NOMO-1 (cell line): ENCODE measurements at regions not wholly inside any gene's neighbourhood (a gene's known extent, or its start where the extent isn't known, plus 50 kb on each side); places are given as distances from the start of the nearest gene placed in this dataset.

Experiments used
- DNase-seq, 2 experiments: peaks; one replicate each; lab custom pipeline; 2025; ENCODE audit not compliant: unreplicated experiment in 2 of 2; lab: John Stamatoyannopoulos, UW

DNA sequence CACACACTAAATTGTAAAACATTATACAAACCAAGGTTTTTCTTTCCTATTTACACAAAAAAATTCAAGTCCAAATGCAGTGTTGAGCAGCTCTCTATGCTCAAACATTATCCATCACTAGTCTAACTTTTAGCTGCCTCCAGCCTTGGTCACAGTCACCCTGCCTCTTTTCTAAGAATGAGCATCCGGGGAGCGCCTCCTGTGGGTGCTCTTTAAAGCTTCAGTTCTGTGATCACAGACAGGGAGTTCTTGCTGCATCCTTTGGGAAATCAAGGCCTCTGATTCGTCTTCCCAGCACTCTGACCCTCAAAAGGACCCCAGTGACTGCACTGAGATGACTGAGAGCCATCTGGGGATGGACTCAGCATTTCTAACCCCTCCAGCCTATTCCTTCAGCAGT is 289.6 kb downstream of the SEC61B start:
- DNase-seq, result no peak

DNA sequence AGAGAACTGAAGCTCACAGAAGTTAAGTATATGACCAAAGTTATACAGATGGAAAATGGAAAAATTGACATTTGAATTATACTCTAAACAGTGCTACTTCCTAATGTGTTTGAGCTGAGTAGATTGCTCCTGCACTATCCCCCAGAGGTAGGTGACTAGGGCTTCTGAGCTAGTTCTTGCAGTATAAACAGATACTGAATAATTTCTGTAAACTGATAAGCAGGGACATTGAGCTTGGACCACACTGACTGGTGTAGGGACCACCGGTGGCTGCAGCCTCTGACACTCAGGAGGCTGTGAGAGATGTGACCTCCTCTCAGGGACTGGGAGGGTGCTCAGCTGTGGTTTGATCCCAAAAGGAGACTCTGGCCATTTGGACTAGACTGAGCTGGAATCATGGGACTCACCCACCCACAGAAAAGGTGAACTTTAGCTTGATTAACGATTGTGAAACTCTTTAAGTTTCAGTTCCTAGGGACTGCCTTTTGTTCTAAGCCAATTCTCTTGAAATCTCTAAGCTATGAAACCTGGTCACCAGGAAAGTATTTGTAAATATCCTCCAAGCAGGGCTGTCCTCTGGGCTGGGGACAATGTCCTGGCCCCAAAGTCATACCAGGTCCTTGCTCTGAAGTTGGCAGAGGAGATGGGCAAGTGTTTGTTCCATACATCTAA is 291.5 kb downstream of the SEC61B start:
- peak; percentile 43 to 67 for DNase-seq

- DNase-seq, result peak; percentile 16 to 37
Measured at GRCh38 chr9:99515093-99515492, 293.0 kb downstream of the SEC61B start.

DNA sequence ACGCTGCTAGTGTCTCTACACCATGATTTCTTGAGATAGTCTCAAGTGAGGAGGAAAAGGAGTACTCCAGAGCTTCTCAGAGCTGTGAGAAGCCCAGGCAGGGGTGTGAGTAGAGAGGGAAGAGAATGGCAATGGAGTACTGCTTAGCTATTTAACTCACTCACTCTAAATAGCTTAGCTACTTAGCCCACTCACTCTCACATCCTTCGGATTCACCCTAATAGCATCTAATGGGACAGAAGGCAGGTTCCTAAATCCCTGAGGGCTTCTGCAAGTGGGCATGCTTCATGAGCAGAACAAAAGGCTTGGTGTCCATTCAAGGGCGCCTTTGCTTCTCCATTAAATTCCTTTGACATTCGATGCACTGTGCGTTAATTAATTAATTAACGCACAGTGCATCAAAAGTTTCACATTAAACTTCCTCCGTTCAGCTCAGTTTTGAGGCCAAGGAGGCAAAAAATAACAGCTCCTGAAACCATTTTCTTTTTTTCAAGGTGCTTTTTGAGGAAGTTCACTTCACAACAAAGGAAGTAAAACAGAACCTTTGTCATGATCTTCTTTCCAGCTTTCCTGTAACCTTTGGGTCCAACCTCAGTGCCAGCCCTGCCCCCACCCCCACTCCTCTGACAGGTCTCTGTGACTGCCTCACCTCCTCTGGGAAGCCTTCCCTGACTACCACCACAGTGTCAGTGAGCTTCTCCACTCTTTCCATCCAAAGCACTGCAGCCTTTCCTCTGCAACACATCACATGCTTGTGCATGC is 294.0 kb downstream of the SEC61B start:
- DNase-seq, result peak in 1 of 2 experiments; percentile 48

DNA sequence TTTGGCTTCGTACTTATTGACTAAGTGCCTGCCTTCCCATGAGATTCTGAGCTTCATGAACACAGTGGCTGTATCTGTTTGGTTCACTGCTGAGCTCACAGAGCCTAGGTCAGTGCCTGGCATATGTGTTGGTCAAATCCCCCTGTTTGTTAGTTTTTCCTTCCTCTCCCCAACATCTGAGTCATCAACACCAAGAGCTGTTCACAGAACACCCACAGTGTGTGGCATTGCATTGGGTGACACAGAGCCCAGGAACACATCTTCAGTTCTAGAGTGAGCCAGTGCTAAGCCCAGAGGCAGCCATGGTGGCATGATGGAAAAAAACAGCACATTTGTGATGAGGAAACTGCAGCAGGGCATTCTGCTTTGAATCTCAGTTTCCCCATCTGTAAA is 294.6 kb downstream of the SEC61B start:
- DNase-seq, result no peak

DNA sequence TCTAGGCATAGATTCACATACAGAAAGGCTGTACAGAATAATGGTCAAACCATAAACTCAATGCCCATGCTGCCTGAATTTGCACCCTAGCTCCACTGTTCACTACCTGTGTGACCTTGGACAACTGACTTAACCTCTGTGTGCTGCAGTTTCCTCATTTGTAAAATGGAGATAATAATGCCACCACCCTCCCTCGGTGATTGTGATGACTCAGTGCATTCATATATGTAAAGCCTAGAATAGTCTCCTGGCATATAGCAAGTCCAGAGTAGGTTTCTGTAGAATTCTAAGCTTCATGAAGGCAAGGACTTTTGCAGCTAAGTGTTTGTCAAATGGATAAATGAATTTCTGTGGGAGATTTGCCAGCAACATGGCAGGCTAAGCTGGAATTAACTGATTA is 297.8 kb upstream of the NR4A3 start:
- peak in 1 of 2 experiments; percentile 3 for DNase-seq

GRCh38 chr9:99531313-99531712 is 290.4 kb upstream of the NR4A3 start:
- no peak for DNase-seq

DNA sequence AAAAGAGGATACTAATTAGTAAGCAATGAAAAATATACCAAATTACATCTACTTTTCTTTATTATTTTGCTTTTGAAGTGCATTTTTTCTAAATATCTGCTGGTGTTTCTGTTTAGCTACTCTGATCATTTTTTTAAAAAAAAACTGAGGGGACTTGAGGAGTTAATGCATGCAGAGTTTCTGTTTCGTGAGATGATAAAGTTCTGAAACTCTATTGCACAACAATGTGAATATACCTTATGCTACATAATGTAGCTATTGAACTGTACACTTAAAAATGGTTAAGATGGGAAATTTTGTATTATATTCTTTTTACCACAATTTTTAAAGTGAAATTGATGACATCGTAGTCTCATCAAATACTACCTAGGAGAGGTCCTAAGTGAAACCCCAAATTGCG is 288.3 kb upstream of the NR4A3 start:
- no peak for DNase-seq

- DNase-seq, result no peak
Measured at GRCh38 chr9:99537996-99538395, 283.7 kb upstream of the NR4A3 start.

GRCh38 chr9:99544526-99544925 is 277.2 kb upstream of the NR4A3 start:
- DNase-seq, result no peak

GRCh38 chr9:99549441-99549840 is 272.2 kb upstream of the NR4A3 start:
- DNase-seq, result no peak

DNA sequence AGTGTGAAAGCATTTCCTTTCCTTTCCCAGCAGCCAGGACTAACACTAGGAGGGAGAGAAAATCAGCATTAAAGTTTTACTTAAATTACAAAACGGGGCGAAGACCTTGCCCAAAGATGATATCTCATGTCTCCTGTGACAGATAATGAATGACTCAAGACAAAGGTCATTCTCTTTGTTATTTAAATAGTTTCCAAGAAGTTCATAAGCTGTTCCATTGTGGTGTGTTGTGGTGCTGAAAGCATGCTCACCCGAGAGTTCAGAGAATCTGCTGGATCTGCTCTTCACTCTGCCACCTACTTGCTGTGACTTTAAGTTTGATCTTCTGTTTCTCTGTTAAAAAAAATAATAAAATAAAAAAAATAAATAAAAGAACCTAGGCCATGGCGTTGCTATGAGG is 265.9 kb upstream of the NR4A3 start:
- no peak for DNase-seq

DNA sequence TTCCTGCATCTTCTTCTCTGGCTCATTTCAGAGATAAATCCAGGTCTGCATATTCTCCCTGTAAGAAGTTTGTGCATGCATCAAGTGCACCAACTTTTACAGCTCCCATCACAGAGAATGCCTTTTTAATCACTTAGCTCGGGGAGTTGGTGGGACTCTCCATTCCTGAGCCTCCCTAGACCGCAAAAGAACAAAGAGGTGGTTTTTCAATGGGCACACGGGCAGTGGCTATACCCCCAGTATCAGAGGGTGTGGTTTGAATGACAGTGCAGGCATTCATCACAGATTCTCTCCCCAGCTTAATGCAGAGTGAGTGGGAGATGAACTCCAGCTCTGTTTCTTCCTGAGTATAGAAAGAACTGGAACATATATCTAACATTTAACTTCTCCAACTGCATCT is 264.7 kb upstream of the NR4A3 start:
- no peak for DNase-seq

- DNase-seq, result no peak
Measured at GRCh38 chr9:99557816-99558215, 263.9 kb upstream of the NR4A3 start.

DNA sequence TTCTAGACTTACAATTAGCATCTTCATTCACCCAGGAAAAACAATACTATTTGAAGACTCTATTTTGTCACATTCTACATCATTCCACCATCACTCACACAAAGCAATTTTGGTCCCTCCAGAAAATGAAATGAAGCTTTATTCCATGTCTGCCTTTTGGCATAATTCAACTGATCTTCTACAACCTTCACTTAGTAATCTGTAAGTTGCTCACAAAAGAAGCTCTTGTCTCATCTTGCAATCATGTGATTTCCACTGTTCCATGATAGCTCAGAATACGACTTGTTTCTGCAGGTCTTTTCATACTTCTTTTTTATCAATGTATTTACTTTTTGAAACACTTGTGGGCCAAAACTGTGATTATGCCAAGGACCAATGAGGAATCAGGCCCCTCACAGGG is 261.9 kb upstream of the NR4A3 start:
- no peak for DNase-seq

- DNase-seq, result no peak
Measured at GRCh38 chr9:99560561-99560960, 261.1 kb upstream of the NR4A3 start.

- no peak for DNase-seq
Measured at GRCh38 chr9:99561509-99561917, 260.2 kb upstream of the NR4A3 start.

DNA sequence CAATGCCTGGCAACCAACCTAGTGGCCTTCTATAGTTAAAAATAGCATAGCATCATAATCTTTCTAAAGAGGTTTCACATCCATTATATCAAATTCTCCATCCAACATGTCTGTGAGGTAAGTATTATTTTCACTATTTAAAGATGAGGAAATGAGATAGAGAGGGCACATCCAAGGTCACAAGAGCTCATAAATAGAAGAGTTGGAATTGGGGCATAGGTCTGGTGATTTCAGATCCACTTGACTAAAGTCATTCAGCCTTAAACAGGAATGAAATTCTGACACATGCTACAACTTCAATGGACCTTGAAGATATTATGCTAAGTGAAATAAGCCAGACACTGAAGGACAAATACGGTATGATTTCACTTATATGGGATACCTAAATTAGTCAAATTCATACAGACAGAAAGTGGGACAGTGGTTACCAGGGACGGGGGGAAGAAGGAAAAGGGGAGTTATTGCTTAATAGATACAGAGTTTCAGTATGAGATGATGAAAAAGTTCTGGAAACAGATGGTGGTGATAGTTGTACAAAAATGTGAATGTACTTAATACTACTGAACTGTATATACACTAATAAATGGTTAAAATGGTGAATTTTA is 259.6 kb upstream of the NR4A3 start:
- no peak for DNase-seq

- DNase-seq, result no peak
Measured at GRCh38 chr9:99563364-99563763, 258.3 kb upstream of the NR4A3 start.

DNA sequence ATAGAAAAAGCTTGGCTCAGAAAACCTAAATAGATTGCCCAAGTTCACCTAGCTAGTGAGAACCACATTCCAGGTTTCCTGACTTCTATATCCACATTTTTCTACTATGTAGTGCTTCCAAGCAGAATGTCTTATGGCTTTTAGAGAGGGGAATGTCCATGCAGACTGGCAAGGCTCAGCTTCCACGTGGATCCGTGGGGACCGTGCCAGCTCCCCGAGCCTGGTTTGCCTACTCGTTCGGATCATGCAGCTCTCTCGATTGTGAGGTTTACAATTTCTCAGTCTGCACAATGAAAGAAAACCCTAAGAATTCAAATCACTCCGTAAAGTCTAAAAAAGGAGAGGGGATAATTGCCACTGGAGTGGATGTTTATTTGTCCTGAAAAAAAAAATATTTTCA is 256.5 kb upstream of the NR4A3 start:
- DNase-seq, result no peak

- no peak for DNase-seq
Measured at GRCh38 chr9:99567436-99567835, 254.2 kb upstream of the NR4A3 start.

DNA sequence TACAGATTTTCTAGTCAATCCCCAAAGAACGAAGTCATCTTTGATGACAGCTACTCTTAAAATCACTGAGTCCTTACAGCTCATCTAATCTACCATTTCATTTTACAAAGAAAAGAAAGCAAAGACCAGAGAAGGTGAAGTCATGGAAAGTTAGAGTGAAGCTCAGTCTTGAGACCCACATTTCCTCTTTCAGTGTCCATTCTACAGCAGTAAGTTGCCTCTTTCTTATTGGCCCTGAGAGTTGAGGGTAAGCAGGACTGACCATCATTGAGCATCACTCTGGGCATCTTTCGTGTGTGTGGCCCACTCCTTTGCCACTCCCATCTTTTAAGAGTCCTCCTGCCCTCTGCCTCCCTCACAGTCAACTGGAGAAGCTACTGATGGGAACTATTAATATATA is 251.8 kb upstream of the NR4A3 start:
- DNase-seq, result no peak
